ENCODE measurements at regions not wholly inside any gene's neighbourhood (a gene's known extent, or its start where the extent isn't known, plus 50 kb on each side); places are given as distances from the start of the nearest gene placed in this dataset.

DNA sequence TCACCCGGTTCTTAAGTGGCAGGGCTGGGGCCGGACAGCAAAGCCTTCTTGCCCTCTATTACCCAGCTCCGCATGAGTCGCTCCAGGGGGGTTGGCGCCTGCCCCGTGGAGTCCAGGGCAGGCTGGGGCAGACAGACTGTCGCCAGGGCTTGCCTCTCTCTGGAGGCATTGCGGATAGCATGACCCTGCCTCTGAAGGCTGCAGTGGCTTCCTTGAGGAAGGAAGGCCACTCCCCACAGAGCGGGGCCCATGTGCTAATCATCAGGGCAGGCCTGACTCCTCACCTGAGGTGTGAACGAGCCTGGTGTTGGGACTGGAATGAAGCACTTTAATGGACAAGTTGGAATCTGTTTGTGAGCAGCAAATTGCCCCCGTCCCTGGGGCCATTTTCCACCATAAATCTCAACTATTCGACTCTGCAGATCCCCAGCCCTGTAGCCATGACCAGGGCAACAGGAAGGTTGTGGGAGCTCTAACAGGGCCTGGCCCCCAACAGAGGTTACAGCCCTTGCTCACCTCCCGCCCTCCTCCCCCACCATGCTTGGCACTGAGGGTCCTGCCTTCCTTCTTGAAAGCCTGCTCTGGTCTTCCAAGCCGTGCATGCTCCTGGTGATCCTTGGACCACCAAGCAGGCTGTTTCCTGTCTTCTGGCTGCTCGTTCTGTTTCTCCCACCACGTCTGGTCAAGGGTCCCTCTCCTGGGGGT is 144.9 kb upstream of the HAAO start:
- TF ChIP-seq CTCF (conservative IDR thresholded peaks at IDR 0.05) = no peak
- no peak for TF ChIP-seq EZH2 (IDR thresholded peaks at IDR 0.05; ENCODE audit: low read depth)

Data from PC-9 (cell line).